HG02938 (cell line): ENCODE measurements at regions not wholly inside any gene's neighbourhood (a gene's known extent, or its start where the extent isn't known, plus 50 kb on each side); places are given as distances from the start of the nearest gene placed in this dataset.

Experiments
- ATAC-seq: cut with Tn5 transposase; IDR thresholded peaks from one replicate; pipeline ENCODE4 v1.9.1; 2021; ENCODE audit warnings: mild to moderate bottlenecking, moderate library complexity; ENCODE audit not compliant: unreplicated experiment

DNA sequence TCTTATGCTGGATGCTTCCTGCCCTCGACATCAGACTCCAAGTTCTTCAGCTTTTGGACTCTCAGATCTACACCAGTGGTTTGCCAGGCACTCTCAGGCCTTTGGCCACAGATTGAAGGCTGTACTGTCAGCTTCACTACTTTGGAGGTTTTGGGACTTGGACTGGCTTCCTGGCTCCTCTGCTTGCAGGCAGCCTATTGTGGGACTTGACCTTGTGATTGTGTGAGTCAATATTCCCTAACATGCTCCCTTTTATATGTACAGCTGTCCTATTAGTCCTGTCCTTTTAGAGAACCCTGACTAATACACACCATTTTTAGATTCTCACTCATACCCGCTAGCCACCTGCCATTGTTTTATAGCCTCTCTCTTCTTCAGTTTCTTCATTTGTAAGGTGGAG is 382.1 kb upstream of the TSHZ2 start:
- no peak for ATAC-seq

DNA sequence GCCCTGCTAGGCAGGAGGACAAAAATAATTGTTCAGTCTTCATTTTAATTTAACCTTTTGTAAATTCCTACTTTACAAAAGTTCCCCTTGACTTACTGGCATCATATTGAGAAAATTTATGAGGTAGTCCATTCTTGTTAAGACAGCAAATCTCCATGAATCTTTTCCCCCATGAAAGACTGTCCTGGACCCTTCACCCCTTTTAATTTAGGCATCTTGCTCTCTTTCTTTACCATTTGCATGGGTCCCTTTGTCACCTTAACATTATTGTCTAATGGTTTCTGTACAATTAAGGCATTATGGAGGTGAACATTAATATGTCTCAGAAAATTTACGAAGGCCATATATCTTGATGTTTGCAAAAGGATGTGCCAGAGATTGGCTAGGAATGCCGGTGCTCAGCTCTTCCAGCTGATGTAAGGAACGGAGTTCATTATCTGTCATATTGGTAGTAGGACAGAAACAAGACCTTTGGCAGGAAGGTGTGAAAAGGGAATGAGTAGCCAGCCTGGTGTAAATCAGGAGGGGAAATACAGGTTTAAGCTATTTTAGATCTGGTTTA is 382.8 kb upstream of the TSHZ2 start:
- no peak for ATAC-seq

DNA sequence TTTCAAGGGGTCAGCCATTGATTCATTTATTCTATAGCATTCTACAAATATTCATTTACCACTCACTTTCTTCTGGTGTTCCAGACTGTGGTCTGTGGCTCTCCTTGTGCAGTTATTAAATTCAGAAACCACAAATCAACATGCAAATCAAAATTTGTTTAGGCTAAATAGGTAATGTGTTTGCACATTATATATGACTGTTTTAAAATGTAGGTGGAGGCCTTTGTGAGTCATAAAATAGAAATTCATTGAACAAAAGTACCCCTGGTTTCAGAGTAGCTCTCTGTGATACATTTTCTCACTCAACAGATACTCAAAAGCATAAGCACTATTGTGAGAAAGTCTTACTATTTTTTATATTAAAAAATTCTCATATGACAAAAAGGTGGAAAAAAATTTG is 385.5 kb upstream of the TSHZ2 start:
- ATAC-seq: no peak

GRCh38 chr20:52585333-52585732 is 386.8 kb upstream of the TSHZ2 start:
- ATAC-seq: no peak

- ATAC-seq: no peak
Observed at GRCh38 chr20:52578559-52578958, 387.0 kb upstream of the ZFP64 start.

GRCh38 chr20:52577696-52578095 is 386.1 kb upstream of the ZFP64 start:
- ATAC-seq: no peak

GRCh38 chr20:52572687-52573086 is 381.1 kb upstream of the ZFP64 start:
- ATAC-seq: no peak

DNA sequence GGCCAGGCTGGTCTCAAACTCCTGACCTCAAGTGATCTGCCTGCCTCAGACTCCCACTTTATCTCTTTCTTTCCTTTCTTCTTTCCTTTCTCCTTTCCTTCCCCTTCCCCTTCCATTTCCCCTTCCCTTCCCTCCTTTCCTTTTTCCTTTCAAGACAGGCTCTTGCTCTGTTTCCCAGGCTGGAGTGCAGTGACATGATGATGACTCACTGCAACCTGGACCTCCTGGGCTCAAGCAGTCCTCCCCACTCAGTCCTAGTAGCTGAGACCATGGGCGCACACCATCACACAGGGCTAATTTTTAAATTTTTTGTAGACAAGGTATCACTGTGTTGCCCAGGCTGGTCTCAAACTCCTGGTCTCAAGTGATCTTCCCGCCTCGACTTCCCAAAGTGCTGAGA is 377.6 kb upstream of the ZFP64 start:
- ATAC-seq: no peak

GRCh38 chr20:52565614-52566013 is 374.0 kb upstream of the ZFP64 start:
- no peak for ATAC-seq

- no peak for ATAC-seq
Observed at GRCh38 chr20:52564594-52564993, 373.0 kb upstream of the ZFP64 start.

DNA sequence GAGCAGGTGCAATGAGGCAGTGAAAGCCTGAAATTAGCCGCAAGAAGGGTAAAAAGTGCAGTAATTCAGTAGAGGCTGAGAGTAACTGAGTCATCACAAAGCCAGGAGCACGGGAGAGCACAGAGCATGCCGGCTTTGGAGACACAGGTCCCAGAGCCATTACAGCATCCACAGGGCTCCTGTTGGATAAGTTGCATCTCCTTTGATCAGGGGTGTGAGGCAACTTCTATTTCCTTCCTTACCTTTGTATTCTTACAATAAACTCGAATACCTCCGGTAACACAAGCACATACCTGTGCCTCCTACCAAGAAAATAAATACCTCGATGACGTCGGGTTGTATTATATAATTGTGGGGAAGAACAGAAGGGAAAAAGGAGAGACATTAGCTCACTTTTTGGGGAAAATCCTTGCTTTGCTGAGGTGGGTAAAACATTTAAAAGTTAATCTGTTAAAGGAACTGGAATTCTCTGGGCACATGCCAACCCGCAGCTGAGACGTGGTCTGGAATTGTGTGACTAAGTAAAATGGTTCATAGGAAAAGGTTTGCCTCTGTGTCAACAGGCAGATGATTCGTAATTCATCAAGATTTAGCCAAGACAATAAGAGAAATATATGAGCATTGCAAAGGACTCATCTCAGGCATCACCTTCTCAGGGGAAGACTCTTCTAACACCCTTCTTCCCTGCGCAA is 360.7 kb upstream of the ZFP64 start:
- ATAC-seq: no peak

- no peak for ATAC-seq
Observed at GRCh38 chr20:52542131-52542530, 350.6 kb upstream of the ZFP64 start.

- ATAC-seq: no peak
Observed at GRCh38 chr20:52540509-52540908, 348.9 kb upstream of the ZFP64 start.

GRCh38 chr20:52539891-52540290 is 348.3 kb upstream of the ZFP64 start:
- no peak for ATAC-seq

- no peak for ATAC-seq
Observed at GRCh38 chr20:52536841-52537400, 345.3 kb upstream of the ZFP64 start.

- no peak for ATAC-seq
Observed at GRCh38 chr20:52536040-52536439, 344.5 kb upstream of the ZFP64 start.

GRCh38 chr20:52534616-52535015 is 343.0 kb upstream of the ZFP64 start:
- no peak for ATAC-seq

GRCh38 chr20:52533401-52533800 is 341.8 kb upstream of the ZFP64 start:
- no peak for ATAC-seq

GRCh38 chr20:52532674-52533073 is 341.1 kb upstream of the ZFP64 start:
- ATAC-seq: no peak

DNA sequence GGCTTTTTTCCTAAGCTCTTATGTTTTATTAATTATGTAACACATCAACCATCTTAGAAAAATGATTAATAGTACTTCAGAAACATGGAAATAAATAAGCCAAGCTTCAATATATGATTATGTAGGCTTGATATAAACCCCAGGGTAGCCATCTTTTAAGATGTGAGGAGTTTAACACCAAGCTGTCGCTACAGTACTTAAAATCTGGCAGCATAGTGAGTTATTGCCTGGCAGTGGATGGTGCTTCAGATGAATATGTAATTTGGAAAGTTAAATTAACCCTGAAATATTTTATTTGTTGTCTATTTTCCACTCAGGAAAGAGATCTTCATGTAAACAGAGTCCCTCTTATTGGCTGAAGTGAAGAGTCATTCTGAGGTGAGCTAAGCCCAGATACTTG is 339.0 kb upstream of the ZFP64 start:
- no peak for ATAC-seq

GRCh38 chr20:52529826-52530225 is 338.2 kb upstream of the ZFP64 start:
- no peak for ATAC-seq

DNA sequence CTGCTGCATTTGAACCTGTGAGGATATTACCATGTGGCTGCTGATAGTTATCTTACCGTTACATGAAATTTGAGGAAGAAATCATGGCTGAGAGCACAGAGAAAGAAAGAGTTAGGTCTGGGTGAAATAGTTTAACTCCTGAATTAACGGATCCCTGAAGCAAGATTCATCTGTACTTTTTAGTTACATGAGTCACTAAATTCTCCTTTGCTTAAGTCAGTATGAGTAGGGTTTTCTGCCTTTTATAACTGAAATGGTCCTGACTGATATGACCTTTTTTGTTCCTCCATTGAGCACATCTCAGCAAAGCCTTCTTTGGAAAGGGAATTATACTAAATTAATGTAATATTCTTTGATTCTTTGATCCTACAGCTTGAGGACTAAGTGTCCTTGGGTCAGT is 333.3 kb upstream of the ZFP64 start:
- ATAC-seq: no peak

DNA sequence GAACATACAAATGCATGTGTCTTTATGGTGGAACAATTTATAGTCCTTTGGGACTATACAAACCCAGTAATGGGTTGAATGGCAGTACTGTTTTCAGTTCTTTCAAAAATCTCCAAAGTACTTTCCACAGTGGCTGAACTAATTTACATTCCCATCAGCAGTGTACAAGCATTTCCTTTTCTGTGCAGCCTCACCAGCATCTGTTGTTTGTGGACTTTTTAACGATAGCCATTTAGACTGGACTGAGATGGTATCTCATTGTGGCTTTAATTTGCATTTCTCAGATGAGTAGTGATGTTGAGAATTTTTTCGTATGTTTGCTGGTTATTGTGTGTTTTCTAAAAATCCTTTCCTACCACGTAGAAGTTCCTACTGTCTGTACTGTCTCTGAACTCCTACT is 327.2 kb upstream of the ZFP64 start:
- no peak for ATAC-seq
